ENCODE measurements at regions not wholly inside any gene's neighbourhood (a gene's known extent, or its start where the extent isn't known, plus 50 kb on each side); places are given as distances from the start of the nearest gene placed in this dataset.

DNA sequence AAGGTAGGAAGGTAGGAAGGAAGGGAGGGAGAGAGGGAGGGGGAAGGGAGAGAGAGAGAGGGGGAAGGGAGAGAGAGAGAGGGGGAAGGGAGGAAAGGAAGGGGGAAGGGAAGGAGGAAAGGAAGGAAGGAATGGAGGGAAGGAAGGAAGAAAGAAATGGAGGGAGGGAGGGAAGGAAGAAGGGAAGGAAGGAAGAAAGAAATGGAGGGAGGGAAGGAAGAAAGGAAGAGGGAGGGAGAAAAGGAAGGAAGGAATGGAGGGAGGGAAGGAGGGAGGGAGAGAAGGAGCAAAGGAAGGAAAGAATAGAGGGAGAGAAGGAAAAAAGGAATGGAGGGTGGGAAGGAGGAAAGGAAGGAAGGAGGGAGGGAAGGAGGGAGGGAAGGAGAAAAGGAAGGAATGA, 176.4 kb upstream of the PTER start:
- no peak for DNase-seq
- TF ChIP-seq, protein P1, sequence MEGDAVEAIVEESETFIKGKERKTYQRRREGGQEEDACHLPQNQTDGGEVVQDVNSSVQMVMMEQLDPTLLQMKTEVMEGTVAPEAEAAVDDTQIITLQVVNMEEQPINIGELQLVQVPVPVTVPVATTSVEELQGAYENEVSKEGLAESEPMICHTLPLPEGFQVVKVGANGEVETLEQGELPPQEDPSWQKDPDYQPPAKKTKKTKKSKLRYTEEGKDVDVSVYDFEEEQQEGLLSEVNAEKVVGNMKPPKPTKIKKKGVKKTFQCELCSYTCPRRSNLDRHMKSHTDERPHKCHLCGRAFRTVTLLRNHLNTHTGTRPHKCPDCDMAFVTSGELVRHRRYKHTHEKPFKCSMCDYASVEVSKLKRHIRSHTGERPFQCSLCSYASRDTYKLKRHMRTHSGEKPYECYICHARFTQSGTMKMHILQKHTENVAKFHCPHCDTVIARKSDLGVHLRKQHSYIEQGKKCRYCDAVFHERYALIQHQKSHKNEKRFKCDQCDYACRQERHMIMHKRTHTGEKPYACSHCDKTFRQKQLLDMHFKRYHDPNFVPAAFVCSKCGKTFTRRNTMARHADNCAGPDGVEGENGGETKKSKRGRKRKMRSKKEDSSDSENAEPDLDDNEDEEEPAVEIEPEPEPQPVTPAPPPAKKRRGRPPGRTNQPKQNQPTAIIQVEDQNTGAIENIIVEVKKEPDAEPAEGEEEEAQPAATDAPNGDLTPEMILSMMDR (IDR thresholded peaks at IDR 0.05; ENCODE audit: insufficient read depth in 1 of 2, low read depth in 1 of 2, low read length in 1 of 2, severe bottlenecking in 1 of 2, unreplicated experiment in 1 of 2): no peak
- Mint-ChIP-seq H3K4me3 (ENCODE audit: unreplicated experiment) (no peak overlapping the region), H3K27me3 (ENCODE audit: insufficient read depth, unreplicated experiment) (peaks cover 10% of the 10 kb centered on the region), H3K4me1 (ENCODE audit: low read depth, unreplicated experiment) (no peaks in the 10 kb centered on the region), H3K36me3 (ENCODE audit: insufficient read depth, unreplicated experiment) (no peaks in the 10 kb centered on the region), H3K27ac (ENCODE audit: unreplicated experiment) (no peak overlapping the region), H3K9me3 (ENCODE audit: unreplicated experiment) (peaks cover 19% of the 10 kb centered on the region)
- no peaks in the 10 kb centered on the region for H3K36me3 ChIP-seq (ENCODE audit: control insufficient read depth, insufficient read depth, low read length)
- H3K4me1 ChIP-seq: no peaks in the 10 kb centered on the region
- POLR2A ChIA-PET: no interaction called here
- intact Hi-C loops (cut with micrococcal nuclease; ENCODE audit: unreplicated experiment): no loop called here
- no peak overlapping the region for H3K4me3 ChIP-seq (ENCODE audit: low read depth, low read length)
- no TSS peak for BruUV-seq (replicated peaks)
- H3K9me3 ChIP-seq: peaks cover 6% of the 10 kb centered on the region
- CTCF ChIA-PET: no interaction called here
- H3K27me3 ChIP-seq (replicated peaks; ENCODE audit: control insufficient read depth, insufficient read depth, low read length): no peaks in the 10 kb centered on the region

DNA sequence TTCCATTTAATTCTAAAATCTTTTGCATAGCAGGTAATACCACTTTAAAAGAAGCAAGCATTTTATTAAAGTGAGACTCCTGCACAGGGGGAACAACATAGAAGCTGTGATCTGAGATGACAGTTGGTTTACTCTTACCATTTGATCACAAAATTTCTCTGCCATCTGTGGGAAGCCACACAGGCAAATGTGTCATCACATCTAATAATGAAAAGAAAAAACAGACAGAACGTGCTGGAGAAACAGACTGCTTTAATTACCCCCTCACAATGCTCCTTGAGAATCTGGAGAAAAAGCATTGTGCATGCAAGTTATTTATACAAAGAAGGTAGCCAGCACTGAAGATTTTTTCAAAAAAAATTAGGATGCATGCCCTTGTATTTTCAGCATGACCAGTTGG, 165.2 kb upstream of the PTER start:
- H3K27me3 ChIP-seq (replicated peaks; ENCODE audit: control insufficient read depth, insufficient read depth, low read length): no peaks in the 10 kb centered on the region
- intact Hi-C loops (cut with micrococcal nuclease; ENCODE audit: unreplicated experiment): no loop called here
- H3K4me3 ChIP-seq (ENCODE audit: low read depth, low read length): no peak overlapping the region
- DNase-seq: no peak
- no peaks in the 10 kb centered on the region for H3K36me3 Mint-ChIP-seq (ENCODE audit: insufficient read depth, unreplicated experiment)
- TF ChIP-seq, protein P1 (IDR thresholded peaks at IDR 0.05; ENCODE audit: insufficient read depth in 1 of 2, low read depth in 1 of 2, low read length in 1 of 2, severe bottlenecking in 1 of 2, unreplicated experiment in 1 of 2): no peak
- H3K27me3 Mint-ChIP-seq (ENCODE audit: insufficient read depth, unreplicated experiment): peaks cover 2% of the 10 kb centered on the region
- BruUV-seq (replicated peaks): no TSS peak
- H3K4me3 Mint-ChIP-seq (ENCODE audit: unreplicated experiment): no peak overlapping the region
- no peaks in the 10 kb centered on the region for H3K36me3 ChIP-seq (ENCODE audit: control insufficient read depth, insufficient read depth, low read length)
- ChIA-PET CTCF (no interaction called here), POLR2A (no interaction called here)
- H3K9me3 Mint-ChIP-seq (ENCODE audit: unreplicated experiment): no peaks in the 10 kb centered on the region
- H3K4me1 Mint-ChIP-seq (ENCODE audit: low read depth, unreplicated experiment): no peaks in the 10 kb centered on the region
- H3K27ac Mint-ChIP-seq (ENCODE audit: unreplicated experiment): no peak overlapping the region
- H3K4me1 ChIP-seq: no peaks in the 10 kb centered on the region
- no peaks in the 10 kb centered on the region for H3K9me3 ChIP-seq

DNA sequence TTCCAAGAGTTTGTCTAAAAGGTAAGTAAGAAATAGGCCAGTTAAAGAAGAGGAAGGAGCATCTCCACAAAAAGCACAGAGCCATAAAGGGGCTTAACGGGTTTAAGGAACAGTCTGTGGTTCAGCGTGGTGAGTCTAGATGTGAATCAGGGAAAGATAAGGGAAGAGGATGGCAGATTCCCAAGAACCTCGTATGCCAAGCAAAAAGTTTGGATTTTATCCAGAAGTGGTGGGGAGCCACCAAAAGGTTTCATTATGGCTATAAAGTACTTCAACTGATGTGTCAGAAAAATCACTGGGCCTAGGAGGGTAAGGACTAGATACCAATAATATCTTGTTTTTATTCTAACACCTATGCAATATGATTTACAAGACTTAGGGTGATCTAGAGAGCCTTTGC, 161.9 kb upstream of the PTER start:
- Histone ChIP-seq H3K9me3 (no peaks in the 10 kb centered on the region), H3K27me3 (replicated peaks; ENCODE audit: control insufficient read depth, insufficient read depth, low read length) (no peaks in the 10 kb centered on the region), H3K36me3 (ENCODE audit: control insufficient read depth, insufficient read depth, low read length) (no peaks in the 10 kb centered on the region), H3K4me3 (ENCODE audit: low read depth, low read length) (no peak overlapping the region), H3K4me1 (no peaks in the 10 kb centered on the region)
- CTCF ChIA-PET: no interaction called here
- Mint-ChIP-seq H3K4me3 (ENCODE audit: unreplicated experiment) (no peak overlapping the region), H3K4me1 (ENCODE audit: low read depth, unreplicated experiment) (no peaks in the 10 kb centered on the region), H3K9me3 (ENCODE audit: unreplicated experiment) (no peaks in the 10 kb centered on the region), H3K36me3 (ENCODE audit: insufficient read depth, unreplicated experiment) (no peaks in the 10 kb centered on the region), H3K27me3 (ENCODE audit: insufficient read depth, unreplicated experiment) (peaks cover 2% of the 10 kb centered on the region), H3K27ac (ENCODE audit: unreplicated experiment) (no peak overlapping the region)
- DNase-seq: no peak
- TF ChIP-seq, protein P1 (IDR thresholded peaks at IDR 0.05; ENCODE audit: insufficient read depth in 1 of 2, low read depth in 1 of 2, low read length in 1 of 2, severe bottlenecking in 1 of 2, unreplicated experiment in 1 of 2): no peak
- intact Hi-C loops (cut with micrococcal nuclease; ENCODE audit: unreplicated experiment): no loop called here
- no TSS peak for BruUV-seq (replicated peaks)
- POLR2A ChIA-PET: no interaction called here

Data from Caco-2 (cell line).